ENCODE measurements at regions not wholly inside any gene's neighbourhood (a gene's known extent, or its start where the extent isn't known, plus 50 kb on each side); places are given as distances from the start of the nearest gene placed in this dataset.
"Not testable (repeated sequence)": the region's sequence is repeated elsewhere in the genome, so short reads cannot be mapped to it uniquely, and the experiment has no call there.

DNA sequence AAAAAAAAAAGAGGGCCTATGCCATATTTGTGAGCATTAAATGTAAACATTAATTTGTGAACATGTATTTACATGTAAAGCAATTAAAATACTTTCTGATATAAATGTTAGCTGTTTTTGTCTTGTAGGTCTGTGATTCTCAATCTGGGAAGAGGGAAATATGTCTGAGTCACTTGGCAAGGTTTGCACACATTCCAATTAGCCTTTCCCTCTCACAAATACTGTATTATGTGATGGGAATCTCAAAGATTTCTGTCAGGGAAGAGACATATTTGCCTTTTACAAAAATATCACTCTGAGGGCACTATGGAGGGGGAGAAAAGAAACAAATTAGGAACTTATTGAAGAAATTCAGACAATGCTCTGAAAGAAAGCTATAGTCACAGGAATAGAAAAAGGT, 483.6 kb downstream of the GBE1 start:
- DNase-seq = no peak

GRCh38 chr3:81274671-81275070, 486.8 kb downstream of the GBE1 start:
- no peak for DNase-seq

- no peak for DNase-seq
Measured at GRCh38 chr3:81270603-81271379, 490.7 kb downstream of the GBE1 start.

DNA sequence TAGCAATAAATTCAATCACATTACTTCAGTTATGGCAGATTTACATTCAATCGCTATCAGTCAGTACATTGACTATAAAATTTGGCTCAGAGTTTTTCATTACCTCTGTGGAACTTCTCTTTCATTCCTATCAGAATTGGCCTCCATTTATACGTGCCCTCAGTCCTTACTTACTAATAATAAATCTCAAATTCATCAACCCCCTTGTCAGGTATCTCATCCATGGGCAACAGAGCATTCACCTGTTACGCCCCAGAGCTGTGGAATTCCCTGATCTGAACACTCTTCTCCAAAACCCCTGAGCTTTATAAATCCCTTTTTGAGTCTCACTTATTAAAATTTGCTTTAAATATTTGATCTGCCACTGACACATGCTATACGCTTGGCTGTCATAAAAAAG, 492.9 kb downstream of the GBE1 start:
- no peak for DNase-seq

DNA sequence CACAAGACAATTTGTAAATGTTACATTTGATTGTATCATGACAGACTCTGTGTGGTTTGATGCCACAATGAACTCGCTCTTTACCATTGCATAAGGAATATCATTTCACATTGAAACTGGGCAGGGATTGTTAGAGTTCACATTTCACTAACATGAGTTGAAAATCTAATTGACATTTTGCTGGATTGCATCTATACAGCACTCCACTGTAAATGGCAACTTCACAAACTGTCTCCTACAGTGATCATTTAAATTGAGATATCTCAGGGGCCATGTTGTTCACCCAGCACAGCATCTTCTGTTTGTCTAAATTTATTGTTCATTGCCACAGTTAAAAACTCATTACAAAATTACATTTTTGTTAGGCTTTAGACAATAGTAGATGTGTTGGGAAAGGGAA, 499.4 kb downstream of the GBE1 start:
- DNase-seq = no peak

DNA sequence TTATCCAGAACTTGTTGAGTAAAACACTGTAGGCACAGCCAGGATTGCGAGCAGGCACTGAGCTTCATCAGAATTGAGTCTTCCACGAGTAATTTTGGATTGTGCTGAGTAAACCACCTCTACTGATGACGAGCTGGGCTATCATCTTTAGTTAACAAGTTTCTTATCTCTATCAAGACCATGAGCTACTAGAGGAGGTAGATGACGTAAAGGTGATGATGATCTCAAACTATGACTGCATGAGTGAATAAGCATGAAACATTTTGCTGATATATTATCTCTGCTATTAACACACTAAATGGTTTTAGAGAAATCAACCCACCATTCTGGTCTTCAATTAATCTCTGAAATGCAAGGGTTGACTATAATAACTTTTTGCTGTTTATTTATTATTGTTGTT, 506.0 kb downstream of the GBE1 start:
- no peak for DNase-seq

GRCh38 chr3:81251096-81251495, 510.3 kb downstream of the GBE1 start:
- DNase-seq = no peak

- DNase-seq = no peak
Measured at GRCh38 chr3:81249540-81250029, 511.9 kb downstream of the GBE1 start.

DNA sequence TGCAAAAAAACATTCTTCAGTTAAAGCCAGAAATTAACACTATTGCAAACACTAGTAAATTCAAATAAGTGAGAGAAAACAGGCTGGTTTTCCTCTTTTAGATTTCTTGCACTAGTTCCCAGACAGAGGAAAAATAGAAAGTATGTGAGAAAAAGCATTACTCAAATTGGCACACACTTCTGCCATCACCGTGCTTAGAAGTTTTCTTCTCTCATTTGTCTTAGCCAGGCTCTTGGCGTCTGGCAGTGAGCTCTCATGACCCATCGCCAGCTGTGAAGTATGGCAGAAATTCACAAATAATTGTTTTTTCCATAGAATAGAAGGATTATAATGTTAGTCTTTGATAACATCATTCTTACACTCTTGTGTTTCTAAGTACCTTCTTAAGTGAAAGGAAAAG, 515.9 kb downstream of the GBE1 start:
- no peak for DNase-seq

DNA sequence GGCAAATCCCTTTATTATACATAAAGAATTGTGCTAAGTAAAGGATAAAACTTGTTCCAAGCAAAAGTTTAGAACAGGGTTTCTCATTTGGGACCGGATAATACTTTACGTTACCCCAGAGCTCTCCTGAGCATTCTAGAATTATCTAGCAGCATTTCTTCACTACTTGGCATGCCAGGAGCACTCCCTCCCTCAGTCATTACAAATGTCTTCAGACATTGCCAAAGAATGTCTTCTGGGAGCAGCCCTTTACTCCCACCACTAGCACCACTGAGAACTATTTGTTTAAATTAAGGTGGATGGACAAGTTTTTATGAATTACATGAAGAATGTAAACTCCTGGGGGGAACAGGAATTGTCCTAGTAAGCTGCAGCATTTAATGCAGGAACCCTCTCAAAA, 516.4 kb downstream of the GBE1 start:
- DNase-seq = no peak

DNA sequence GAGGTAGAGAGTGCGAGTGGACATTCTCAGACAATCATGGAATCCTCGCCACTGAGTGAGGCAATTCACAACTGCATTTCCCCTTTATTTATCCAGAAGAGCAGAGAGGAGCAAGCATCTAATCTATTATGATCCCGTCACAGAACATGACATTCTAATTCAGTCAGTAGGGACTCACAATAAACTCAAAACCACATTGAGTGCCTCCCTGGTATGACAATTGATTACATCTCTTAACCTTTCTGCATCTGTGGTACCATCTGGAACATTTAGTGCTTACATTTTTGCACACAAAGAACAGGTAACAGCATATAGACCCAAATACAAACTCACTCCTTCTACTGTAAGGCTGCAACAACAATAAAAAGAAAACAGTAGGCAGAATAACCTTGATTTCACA, 517.2 kb downstream of the GBE1 start:
- no peak for DNase-seq

DNA sequence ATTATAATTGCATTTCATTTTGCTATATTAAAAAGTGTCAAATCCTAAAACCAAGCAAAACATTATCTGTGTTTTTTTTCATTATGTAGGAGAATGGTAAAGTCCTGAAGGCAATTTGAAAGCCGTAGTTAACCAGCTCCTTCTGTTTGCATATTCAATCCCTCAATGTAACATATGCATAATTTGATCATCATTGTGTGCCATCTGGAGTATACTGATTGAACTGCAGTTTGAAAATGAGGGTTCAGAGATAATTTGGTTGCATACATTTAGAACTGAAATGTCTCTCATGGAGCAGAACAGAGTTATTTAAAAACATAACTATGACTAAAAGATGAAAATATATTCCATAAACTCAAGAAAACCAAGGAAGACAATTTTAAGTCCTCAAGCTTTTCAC, 518.6 kb downstream of the GBE1 start:
- no peak for DNase-seq

DNA sequence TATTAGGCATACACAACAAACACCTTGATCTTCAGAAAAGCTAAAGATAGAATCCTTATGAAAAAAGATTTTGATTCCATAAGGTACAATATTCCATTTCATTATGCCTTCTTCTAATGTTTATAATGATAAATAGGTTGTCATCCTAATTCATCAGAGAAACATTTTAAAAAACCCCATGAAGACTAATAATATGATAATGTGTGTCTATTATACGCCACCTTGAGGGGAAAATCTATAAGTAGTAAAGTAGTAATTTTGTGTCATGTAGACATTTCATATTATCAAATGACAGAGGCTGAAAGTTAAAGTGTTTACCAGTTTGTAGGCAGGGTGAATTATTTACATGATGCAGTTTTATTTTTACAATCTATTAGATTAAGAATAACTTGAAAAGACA, 524.3 kb downstream of the GBE1 start:
- no peak for DNase-seq

- no peak for DNase-seq
Measured at GRCh38 chr3:81218023-81218422, 543.4 kb downstream of the GBE1 start.

GRCh38 chr3:81217101-81217500, 544.3 kb downstream of the GBE1 start:
- DNase-seq = no peak

DNA sequence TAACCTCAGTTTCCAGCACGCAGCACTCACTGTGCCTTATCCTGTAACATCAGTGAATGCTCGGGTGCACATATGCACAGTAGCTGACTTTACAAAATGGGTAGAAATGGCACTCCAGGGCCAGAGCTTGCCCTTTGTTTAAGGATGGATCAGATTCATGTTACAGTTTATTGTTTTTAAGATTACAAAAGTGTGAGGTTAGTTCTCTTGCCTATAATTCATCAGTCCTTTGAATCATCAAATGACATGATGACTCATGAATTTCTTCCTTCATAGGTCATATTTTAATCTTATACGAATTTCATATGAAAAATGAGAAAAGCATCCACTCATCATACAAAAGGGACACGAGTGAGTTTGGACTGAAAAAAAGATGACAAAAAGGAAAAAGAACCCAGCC, 545.3 kb downstream of the GBE1 start:
- DNase-seq = no peak

- DNase-seq = no peak
Measured at GRCh38 chr3:81214631-81215030, 546.8 kb downstream of the GBE1 start.

DNA sequence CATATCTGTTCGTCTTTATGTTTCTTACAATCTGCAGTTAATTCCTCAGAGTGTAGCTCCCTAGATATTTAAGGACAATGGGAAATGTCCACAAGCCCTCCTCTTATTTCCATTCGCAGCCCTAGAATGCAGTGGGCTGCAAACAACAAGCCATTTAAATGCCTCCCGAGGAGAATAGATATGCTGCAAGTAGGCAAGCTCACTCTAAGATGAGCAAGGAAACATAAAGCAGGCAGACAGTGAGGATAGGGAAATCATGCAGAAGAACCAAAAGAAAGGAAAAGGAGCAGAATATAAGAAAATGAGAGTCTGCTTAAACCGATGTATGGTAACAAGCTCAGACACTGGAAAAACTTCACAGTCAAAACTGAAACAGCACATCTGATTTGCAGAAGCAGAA, 561.9 kb downstream of the GBE1 start:
- no peak for DNase-seq

DNA sequence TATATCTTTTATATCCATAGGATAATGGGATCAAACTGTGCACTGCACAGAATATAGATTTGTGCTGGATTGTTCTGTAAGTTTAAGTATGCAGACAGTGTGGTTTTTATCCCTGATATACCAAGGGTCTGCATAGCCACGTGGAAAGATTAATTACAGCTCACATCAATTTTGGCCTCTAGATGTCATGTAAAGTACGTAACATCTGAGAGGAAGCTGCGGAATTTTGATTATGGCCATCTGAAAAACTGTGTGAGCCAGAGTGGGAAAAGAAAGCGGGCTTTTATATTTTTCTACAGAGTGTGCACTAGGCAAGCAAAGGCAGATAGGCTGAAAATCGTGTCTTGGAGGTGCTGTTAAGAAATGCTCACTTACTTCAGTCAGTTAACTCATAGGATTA, 562.7 kb downstream of the GBE1 start:
- DNase-seq = no peak

GRCh38 chr3:81198216-81198615, 563.2 kb downstream of the GBE1 start:
- DNase-seq = no peak

- DNase-seq = no peak
Measured at GRCh38 chr3:81197386-81197785, 564.1 kb downstream of the GBE1 start.

GRCh38 chr3:81195478-81195877, 566.0 kb downstream of the GBE1 start:
- no peak for DNase-seq

GRCh38 chr3:81186412-81186811, 575.0 kb downstream of the GBE1 start:
- no peak for DNase-seq

- DNase-seq = not testable (repeated sequence)
Measured at GRCh38 chr3:81182086-81182875, 579.2 kb downstream of the GBE1 start.
